Fibroblast of mammary gland (primary cell): ENCODE measurements at regions not wholly inside any gene's neighbourhood (a gene's known extent, or its start where the extent isn't known, plus 50 kb on each side); places are given as distances from the start of the nearest gene placed in this dataset.
A peak's percentile ranks its signal among the peaks of the same experiment; 100 is the strongest.

ENCODE experiments used
- DNase-seq: peaks from one replicate; pipeline ENCODE4 v3.0.0-alpha.2; 2010; ENCODE audit warnings: low read depth
- H3K4me3 ChIP-seq: 2 replicates; pipeline ENCODE4 v1.5.1; 2011; ENCODE audit warnings: low read depth, mild to moderate bottlenecking, low read length, moderate library complexity; ENCODE audit not compliant: control insufficient read depth
- TF ChIP-seq, protein P1 (sequence below): conservative IDR thresholded peaks from 2 replicates; pipeline ENCODE4 v1.5.1; 2011; ENCODE audit warnings: low read depth, low read length, inconsistent platforms; ENCODE audit not compliant: control insufficient read depth, insufficient read depth

DNA sequence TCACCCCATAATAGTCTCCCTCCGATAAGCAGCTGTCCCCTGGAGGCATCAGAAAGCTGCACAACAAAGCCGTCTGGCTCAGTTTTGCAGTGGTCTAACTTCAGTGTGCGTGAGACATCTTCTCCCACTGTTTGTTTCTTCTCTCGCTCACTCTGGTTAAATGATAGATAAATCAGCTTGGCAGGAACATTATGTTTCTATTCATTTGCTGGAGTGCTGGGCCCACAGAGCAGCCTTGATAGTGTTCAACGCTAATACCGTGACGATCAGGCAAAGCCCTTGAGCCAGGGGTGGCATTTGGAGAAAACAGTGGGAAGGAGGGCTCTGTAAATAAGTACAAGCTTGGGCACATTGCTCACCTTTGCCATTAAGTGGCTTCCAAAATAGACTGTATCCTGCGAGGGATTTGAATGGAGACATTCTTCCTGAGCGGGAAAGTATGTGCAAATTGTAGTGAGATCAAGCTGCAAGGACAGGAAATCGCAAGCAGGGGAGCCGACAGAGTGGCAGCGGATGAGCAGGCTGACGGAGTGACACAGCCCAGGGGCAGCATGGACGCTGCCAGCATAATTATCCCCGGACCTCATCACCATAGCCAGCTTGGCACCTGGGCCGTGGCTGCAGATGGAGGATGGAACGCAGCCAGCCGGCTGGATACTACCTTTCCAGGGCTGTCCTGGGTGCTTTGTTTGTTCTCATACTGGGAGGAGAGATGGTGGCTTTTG lies 256.8 kb upstream of the FZD8 start:
- no peak overlapping the region for H3K4me3 ChIP-seq
- no peak for DNase-seq
- TF ChIP-seq, protein P1, sequence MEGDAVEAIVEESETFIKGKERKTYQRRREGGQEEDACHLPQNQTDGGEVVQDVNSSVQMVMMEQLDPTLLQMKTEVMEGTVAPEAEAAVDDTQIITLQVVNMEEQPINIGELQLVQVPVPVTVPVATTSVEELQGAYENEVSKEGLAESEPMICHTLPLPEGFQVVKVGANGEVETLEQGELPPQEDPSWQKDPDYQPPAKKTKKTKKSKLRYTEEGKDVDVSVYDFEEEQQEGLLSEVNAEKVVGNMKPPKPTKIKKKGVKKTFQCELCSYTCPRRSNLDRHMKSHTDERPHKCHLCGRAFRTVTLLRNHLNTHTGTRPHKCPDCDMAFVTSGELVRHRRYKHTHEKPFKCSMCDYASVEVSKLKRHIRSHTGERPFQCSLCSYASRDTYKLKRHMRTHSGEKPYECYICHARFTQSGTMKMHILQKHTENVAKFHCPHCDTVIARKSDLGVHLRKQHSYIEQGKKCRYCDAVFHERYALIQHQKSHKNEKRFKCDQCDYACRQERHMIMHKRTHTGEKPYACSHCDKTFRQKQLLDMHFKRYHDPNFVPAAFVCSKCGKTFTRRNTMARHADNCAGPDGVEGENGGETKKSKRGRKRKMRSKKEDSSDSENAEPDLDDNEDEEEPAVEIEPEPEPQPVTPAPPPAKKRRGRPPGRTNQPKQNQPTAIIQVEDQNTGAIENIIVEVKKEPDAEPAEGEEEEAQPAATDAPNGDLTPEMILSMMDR: no peak

DNA sequence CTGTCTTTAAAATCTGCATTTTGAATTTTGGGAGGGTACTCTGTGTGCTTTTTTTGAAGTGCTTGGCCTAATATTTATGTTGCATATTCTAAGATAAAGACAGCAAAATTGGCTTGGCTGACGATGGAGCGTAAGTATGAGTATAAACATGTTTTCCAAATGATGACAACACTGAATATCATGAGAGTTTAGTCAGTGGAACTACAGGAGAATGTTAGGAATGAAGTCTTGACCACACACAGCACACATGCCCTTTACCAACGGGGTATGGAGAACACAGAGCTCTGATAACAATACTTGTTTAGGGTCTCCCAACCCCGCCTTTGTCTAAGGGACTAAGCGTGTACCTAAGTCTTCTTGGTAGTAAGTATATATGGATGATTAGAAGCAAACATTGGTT lies 253.9 kb upstream of the FZD8 start:
- TF ChIP-seq, protein P1: no peak
- DNase-seq: peak; percentile 73
- no peak overlapping the region for H3K4me3 ChIP-seq

DNA sequence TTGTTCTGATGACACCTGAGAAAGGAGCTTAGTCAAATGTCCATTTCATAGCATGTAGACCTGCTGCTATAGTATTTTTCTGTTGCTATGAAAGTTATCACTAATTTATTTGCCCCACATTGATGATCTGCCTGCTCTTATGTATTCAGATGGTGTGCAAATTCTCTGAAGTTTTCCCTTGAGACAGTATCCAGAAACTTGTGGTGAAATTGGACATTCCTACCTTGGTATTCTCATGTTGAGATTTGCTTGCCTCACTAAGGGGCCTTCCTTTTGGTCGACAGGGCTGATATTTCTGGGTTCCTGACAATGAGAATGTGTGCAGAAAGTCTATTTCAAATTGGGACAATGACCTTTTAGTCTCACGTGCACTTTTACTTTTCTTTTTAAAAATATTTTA lies 253.2 kb upstream of the FZD8 start:
- no peak for DNase-seq
- no peak overlapping the region for H3K4me3 ChIP-seq
- TF ChIP-seq, protein P1: no peak

DNA sequence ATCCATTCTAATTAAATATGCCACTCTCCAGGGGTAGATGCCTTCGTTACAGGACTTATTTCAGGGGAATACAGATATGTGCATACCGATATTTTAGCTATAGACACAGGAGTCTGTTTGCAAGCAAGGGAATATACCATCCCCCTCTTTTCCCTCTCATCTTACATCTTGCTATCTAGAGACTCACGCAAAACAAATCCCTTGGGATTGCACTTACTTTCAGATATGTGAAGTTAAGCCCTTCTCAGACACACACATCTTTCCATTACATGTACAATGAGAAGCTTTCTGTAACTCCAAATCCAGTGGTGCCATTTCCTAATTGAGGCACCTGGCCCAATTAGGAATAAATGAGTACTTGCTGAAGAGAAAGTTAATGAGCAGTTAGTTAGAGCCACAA lies 250.4 kb upstream of the FZD8 start:
- no peak for DNase-seq
- no peak overlapping the region for H3K4me3 ChIP-seq
- TF ChIP-seq, protein P1: no peak

DNA sequence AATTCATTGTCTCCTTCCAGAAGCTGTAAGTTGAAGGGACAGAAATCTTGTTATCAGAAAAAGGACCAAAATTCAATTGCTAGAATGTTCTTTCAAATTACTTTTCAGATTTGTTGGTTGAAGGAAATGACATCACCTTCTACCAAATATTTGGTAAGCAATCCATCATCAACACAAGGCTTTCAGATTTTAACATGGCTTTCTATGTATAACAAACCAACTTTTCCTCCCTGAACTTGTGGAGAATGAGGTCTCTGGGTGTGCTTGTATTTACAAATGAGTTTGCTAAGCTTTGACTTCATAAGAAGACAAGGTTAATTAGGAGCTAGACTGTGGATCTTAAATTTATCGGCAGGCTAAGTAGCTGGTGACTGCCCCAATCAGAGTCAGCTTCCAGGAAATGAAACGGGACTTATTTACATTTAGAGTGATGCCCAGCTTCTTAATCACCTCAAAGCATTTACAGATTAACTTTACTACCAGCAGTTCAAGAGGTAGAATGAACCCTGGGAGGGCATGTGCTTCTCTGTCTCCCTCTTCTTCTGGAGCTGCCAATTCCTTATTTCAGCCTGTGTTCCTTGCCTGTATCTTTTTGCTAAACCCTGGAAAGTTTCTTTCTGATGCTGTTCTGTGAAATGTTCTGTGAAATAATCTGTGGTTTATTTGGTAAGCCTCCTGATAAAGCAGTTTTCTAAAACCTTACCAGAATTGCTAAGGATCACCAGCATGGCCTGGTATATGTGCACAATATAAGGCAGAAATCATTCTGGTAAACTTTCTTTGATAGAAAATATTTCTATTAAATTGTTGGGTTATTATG lies 248.8 kb upstream of the FZD8 start:
- no peak overlapping the region for H3K4me3 ChIP-seq
- TF ChIP-seq, protein P1: no peak
- no peak for DNase-seq

DNA sequence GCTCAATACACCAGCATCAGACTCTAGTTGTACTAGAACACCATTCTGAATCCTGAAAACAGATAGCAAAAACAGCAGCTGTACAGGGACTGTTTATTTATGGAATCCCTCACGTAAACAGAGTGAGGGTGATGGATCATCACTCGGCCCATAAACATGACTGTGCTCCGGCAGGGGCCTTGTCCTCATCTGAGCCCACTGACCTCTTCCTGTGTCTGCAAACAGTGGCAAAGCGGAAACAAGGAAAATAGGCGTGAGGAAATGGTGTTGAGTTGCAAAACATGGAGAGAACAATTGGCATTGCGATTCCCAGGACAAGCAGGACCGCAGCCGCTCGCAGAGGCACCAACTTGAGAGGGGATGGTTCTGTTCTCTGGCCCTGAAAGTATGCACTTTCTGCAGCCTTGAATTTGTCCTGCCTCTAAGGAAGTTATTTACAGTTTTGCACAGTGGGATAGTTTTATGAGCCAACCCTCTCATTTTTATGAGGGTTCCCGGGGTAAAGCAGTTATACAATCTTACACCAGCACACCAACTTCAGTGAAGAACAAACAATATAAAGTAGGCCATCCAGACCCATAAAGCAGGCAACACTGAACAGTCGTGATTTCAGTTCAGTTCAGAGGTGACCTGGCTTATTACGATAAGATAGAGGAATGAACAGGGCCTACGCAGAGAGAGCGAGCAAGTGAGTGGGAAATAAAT lies 248.0 kb upstream of the FZD8 start:
- TF ChIP-seq, protein P1: no peak
- no peak overlapping the region for H3K4me3 ChIP-seq
- DNase-seq: no peak
